PC-9 (cell line): ENCODE measurements at regions not wholly inside any gene's neighbourhood (a gene's known extent, or its start where the extent isn't known, plus 50 kb on each side); places are given as distances from the start of the nearest gene placed in this dataset.

ENCODE experiments used
- BruUV-seq: library from RNA; stranded (reverse); fragments of 400-500 nt; replicated peaks from 2 replicates; lab custom pipeline; 2021; lab: Mats Ljungman, UMichigan
- CTCF ChIA-PET: fragments of 300-600 bp; sonication (Branson Sonifier 250); formaldehyde crosslinking; loops from one replicate; lab custom pipeline; 2022; ENCODE audit warnings: antibody characterized with exemption; lab: Charles Lee
- POLR2A ChIA-PET: fragments of 300-600 bp; sonication (Branson Sonifier 250); formaldehyde crosslinking; loops from one replicate; lab custom pipeline; 2022; ENCODE audit warnings: antibody characterized with exemption; ENCODE audit not compliant: unreplicated experiment; lab: Charles Lee
- DNase-seq, 2 experiments: peaks; one replicate each; pipeline versions ENCODE4 v3.0.0 to v3.0.0-alpha.2; 2015 to 2022; ENCODE audit warnings: mixed read lengths in 1 of 2
- H2AFZ ChIP-seq: fragments of 200-600 bp; sonication (generic); 2 replicates; pipeline ENCODE4 v1.8.1; 2017; ENCODE audit warnings: antibody characterized with exemption
- H3F3A ChIP-seq: fragments of 200-600 bp; sonication (generic); 2 replicates; pipeline ENCODE4 v1.8.1; 2017; ENCODE audit warnings: antibody characterized with exemption, mild to moderate bottlenecking, low read depth; ENCODE audit not compliant: insufficient read depth
- H3K27ac ChIP-seq: fragments of 200-600 bp; sonication (generic); 2 replicates; pipeline ENCODE4 v1.6.1; 2016; ENCODE audit warnings: mixed run types
- H3K27me3 ChIP-seq: fragments of 200-600 bp; sonication (generic); 2 replicates; pipeline ENCODE4 v1.6.1; 2016; ENCODE audit warnings: low read depth, mixed run types; ENCODE audit not compliant: insufficient read depth
- H3K36me3 ChIP-seq: fragments of 200-600 bp; sonication (generic); 2 replicates; pipeline ENCODE4 v1.6.1; 2016; ENCODE audit warnings: low read depth, mixed run types
- H3K4me1 ChIP-seq: fragments of 200-600 bp; sonication (generic); replicated peaks from 2 replicates; pipeline ENCODE4 v1.6.1; 2016; ENCODE audit warnings: mixed run types; ENCODE audit not compliant: insufficient read depth
- H3K4me2 ChIP-seq: fragments of 200-600 bp; sonication (generic); 2 replicates; pipeline ENCODE4 v1.6.1; 2017; ENCODE audit warnings: mixed run types
- H3K4me3 ChIP-seq: fragments of 200-600 bp; sonication (generic); 2 replicates; pipeline ENCODE4 v1.6.1; 2016; ENCODE audit warnings: mixed run types
- H3K79me2 ChIP-seq: fragments of 200-600 bp; sonication (generic); 2 replicates; pipeline ENCODE4 v1.6.1; 2017; ENCODE audit warnings: low read depth, mixed run types
- H3K9me2 ChIP-seq: fragments of 200-600 bp; sonication (generic); 2 replicates; pipeline ENCODE4 v1.8.1; 2017; ENCODE audit warnings: mild to moderate bottlenecking; ENCODE audit not compliant: insufficient read depth
- H3K9me3 ChIP-seq: fragments of 200-600 bp; sonication (generic); 2 replicates; pipeline ENCODE4 v1.8.1; 2016; ENCODE audit warnings: low read depth; ENCODE audit not compliant: insufficient read depth
- H4K20me1 ChIP-seq: fragments of 200-600 bp; sonication (generic); 2 replicates; pipeline ENCODE4 v1.8.1; 2017; ENCODE audit not compliant: insufficient read depth
- CTCF ChIP-seq: fragments of 200-600 bp; sonication (generic); conservative IDR thresholded peaks from 2 replicates; pipeline ENCODE4 v1.6.1; 2017; ENCODE audit warnings: mixed run types, antibody characterized with exemption, mild to moderate bottlenecking, moderate library complexity
- EZH2 ChIP-seq: fragments of 200-600 bp; sonication (generic); IDR thresholded peaks from 2 replicates; pipeline ENCODE4 v1.8.0; 2017; ENCODE audit warnings: antibody characterized with exemption, low read depth
- intact Hi-C: fragments of 100-400 bp; cut with micrococcal nuclease; formaldehyde crosslinking; loops from one replicate; pipeline ENCODE4 v1.10.0; 2022; ENCODE audit not compliant: unreplicated experiment

GRCh38 chr2:239845968-239846367, 179.2 kb downstream of the NDUFA10 start:
- no peak overlapping the region for H3K27ac ChIP-seq
- no peaks in the 10 kb centered on the region for H3K4me1 ChIP-seq
- no peak for TF ChIP-seq EZH2
- no peak for TF ChIP-seq CTCF
- H3K4me3 ChIP-seq = no peak overlapping the region
- CTCF ChIA-PET = no interaction called here
- no peak overlapping the region for H3K4me2 ChIP-seq
- H3K36me3 ChIP-seq = no peaks in the 10 kb centered on the region
- H2AFZ ChIP-seq = no peak overlapping the region
- intact Hi-C loops = no loop called here
- POLR2A ChIA-PET = interaction anchor here (0.6 kb wide), 1 partner anchor 98 kb away, joined by 3 read pairs; no protein-coding TSS in a partner anchor
- no peaks in the 10 kb centered on the region for H3F3A ChIP-seq
- H3K27me3 ChIP-seq = peaks cover 33% of the 10 kb centered on the region
- no peak for DNase-seq
- BruUV-seq = no TSS peak
- H4K20me1 ChIP-seq = no peaks in the 10 kb centered on the region
- H3K79me2 ChIP-seq = no peaks in the 10 kb centered on the region
- H3K9me2 ChIP-seq = no peaks in the 10 kb centered on the region
- no peaks in the 10 kb centered on the region for H3K9me3 ChIP-seq

GRCh38 chr2:239839306-239839705, 185.8 kb downstream of the NDUFA10 start:
- ChIA-PET POLR2A (no interaction called here), CTCF (no interaction called here)
- no peaks in the 10 kb centered on the region for H3K36me3 ChIP-seq
- BruUV-seq = no TSS peak
- TF ChIP-seq EZH2 (no peak), CTCF (no peak)
- H3K4me3 ChIP-seq = no peak overlapping the region
- no peak overlapping the region for H2AFZ ChIP-seq
- H3K27ac ChIP-seq = no peak overlapping the region
- intact Hi-C loops = no loop called here
- no peaks in the 10 kb centered on the region for H3F3A ChIP-seq
- peaks cover 35% of the 10 kb centered on the region for H3K27me3 ChIP-seq
- no peaks in the 10 kb centered on the region for H3K4me1 ChIP-seq
- no peak overlapping the region for H3K4me2 ChIP-seq
- H3K9me2 ChIP-seq = no peaks in the 10 kb centered on the region
- no peaks in the 10 kb centered on the region for H3K9me3 ChIP-seq
- DNase-seq = no peak
- no peaks in the 10 kb centered on the region for H4K20me1 ChIP-seq
- no peaks in the 10 kb centered on the region for H3K79me2 ChIP-seq

- ChIA-PET POLR2A (no interaction called here), CTCF (no interaction called here)
- H3K79me2 ChIP-seq = no peaks in the 10 kb centered on the region
- intact Hi-C loops = no loop called here
- H3K27me3 ChIP-seq = peaks cover 65% of the 10 kb centered on the region
- H3K4me2 ChIP-seq = no peak overlapping the region
- no peaks in the 10 kb centered on the region for H3K9me3 ChIP-seq
- H3K9me2 ChIP-seq = no peaks in the 10 kb centered on the region
- no peak for DNase-seq
- H4K20me1 ChIP-seq = no peaks in the 10 kb centered on the region
- no peak overlapping the region for H3K4me3 ChIP-seq
- no peak overlapping the region for H3K27ac ChIP-seq
- no peaks in the 10 kb centered on the region for H3F3A ChIP-seq
- BruUV-seq = no TSS peak
- TF ChIP-seq EZH2 (no peak), CTCF (no peak)
- H2AFZ ChIP-seq = no peak overlapping the region
- H3K36me3 ChIP-seq = no peaks in the 10 kb centered on the region
- H3K4me1 ChIP-seq = no peaks in the 10 kb centered on the region
Observed at GRCh38 chr2:239836021-239836765, 188.9 kb downstream of the NDUFA10 start.
